Subcutaneous abdominal adipose tissue (tissue), 5 donors: ENCODE measurements at regions not wholly inside any gene's neighbourhood (a gene's known extent, or its start where the extent isn't known, plus 50 kb on each side); places are given as distances from the start of the nearest gene placed in this dataset.
"Not testable (repeated sequence)": the region's sequence is repeated elsewhere in the genome, so short reads cannot be mapped to it uniquely, and the experiment has no call there.

Experiments
- H3K27ac ChIP-seq: one replicate; pipeline ENCODE4 v1.7.0; 2013; ENCODE audit warnings: low read depth, mild to moderate bottlenecking, inconsistent platforms, low read length, moderate library complexity
- H3K27me3 ChIP-seq, 5 donors: one replicate each; pipeline ENCODE4 v1.7.0; 2013; ENCODE audit warnings: low read length in 5 of 5, inconsistent platforms in 1 of 5; ENCODE audit not compliant: control insufficient read depth in 5 of 5, insufficient read depth in 4 of 5
- H3K36me3 ChIP-seq, 5 donors: one replicate each; pipeline ENCODE4 v1.7.0; 2013; ENCODE audit warnings: low read length in 5 of 5; ENCODE audit not compliant: control insufficient read depth in 5 of 5, insufficient read depth in 5 of 5
- H3K4me1 ChIP-seq, 5 donors: one replicate each; pipeline ENCODE4 v1.7.0; 2013; ENCODE audit warnings: low read length in 5 of 5, mild to moderate bottlenecking in 3 of 5, moderate library complexity in 1 of 5; ENCODE audit not compliant: control insufficient read depth in 5 of 5, insufficient read depth in 5 of 5
- H3K4me3 ChIP-seq, 5 donors: one replicate each; pipeline ENCODE4 v1.7.0; 2013; ENCODE audit warnings: low read length in 5 of 5, low read depth in 1 of 5
- H3K9ac ChIP-seq, 5 donors: one replicate each; pipeline ENCODE4 v1.7.0; 2013; ENCODE audit warnings: low read length in 5 of 5, mild to moderate bottlenecking in 4 of 5, moderate library complexity in 3 of 5
- H3K9me3 ChIP-seq, 5 donors: one replicate each; pipeline ENCODE4 v1.7.0; 2013; ENCODE audit warnings: low read length in 5 of 5; ENCODE audit not compliant: control insufficient read depth in 5 of 5
- donor health status: healthy.
- donor health status: healthy.
- donor health status: healthy.
- donor health status: healthy.
- donor health status: healthy.

DNA sequence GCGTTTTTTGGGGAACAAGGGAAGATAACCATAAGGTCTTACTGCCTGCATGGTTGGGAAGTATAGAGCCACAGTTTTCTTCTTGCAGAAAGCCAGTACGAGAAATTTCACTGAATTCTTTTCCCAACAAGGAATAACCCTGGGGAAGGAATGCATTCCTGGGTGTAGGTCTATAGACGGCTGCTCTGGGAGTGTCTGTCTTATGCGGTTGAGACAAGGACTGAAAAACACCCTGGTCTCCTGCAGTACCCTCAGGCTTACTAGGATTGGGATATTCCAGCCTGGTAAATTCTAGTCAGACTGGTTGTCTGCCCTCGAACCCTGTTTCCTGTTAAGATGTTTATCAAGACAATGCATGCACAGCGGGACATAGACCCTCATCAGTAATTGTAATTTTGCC lies 984.3 kb upstream of the NUDT12 start:
- H3K36me3 ChIP-seq, H3K27ac ChIP-seq, H3K4me1 ChIP-seq, H3K9ac ChIP-seq, H3K9me3 ChIP-seq, H3K4me3 ChIP-seq, H3K27me3 ChIP-seq: not testable (repeated sequence)

DNA sequence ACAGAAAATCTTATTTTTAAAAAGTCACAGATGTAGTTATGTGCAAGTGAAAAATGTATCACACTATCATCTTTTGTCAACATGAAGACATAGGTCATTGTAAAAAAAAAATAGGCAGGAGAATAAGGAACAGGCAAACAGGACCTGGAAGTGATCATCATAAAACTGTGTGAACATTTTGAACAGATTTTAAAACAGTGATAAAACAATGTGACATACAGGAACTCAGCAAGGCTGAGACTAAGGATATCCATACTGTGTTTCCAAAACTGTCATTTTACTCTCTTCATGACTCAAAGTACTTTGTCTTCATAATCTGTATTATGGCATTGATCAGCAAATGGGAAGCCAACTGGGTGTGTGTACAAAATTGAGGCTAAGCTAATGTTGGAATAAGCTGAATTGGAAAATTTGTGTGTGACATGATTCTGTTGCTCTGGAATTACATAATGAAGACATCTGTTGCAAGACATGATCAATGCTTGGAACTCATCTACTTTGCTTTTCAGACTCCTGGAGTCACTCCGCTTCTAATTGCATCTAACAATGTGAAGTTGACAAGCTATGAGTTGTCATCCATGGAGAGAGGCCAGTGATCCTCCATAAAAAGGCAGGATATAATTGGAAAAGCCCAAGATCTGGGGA lies 978.7 kb upstream of the NUDT12 start:
- Histone ChIP-seq H3K9ac (no peak overlapping the region), H3K36me3 (no peaks in the 10 kb centered on the region), H3K4me3 (no peak overlapping the region), H3K27ac (no peak overlapping the region), H3K4me1 (peaks cover 0 to 8% (median 3%) of the 10 kb centered on the region in 5 donors), H3K9me3 (no peaks in the 10 kb centered on the region), H3K27me3 (no peaks in the 10 kb centered on the region)

DNA sequence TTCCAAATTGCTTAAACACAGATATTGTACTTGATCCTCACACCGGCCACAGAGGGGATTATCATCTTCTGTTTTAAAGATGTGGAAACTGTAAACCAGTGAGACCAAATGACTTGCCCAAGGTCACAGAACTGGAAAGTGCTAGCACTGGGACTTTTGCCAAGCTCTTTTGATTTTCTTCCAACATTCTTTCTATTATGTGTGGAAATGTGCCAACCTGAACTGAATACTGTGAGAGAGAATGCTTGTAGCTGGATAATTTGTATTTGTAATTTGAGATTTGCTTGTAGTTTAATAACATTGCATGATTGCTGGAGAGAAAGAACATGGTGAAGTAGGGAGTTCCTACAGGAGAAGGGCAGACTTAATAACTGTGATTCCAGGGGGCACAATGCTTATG lies 977.9 kb upstream of the NUDT12 start:
- H3K9me3 ChIP-seq, result no peaks in the 10 kb centered on the region
- no peak overlapping the region for H3K27ac ChIP-seq
- H3K9ac ChIP-seq, result no peak overlapping the region
- H3K4me3 ChIP-seq, result no peak overlapping the region
- H3K4me1 ChIP-seq, result peaks cover 0 to 8% (median 3%) of the 10 kb centered on the region in 5 donors
- no peaks in the 10 kb centered on the region for H3K36me3 ChIP-seq
- H3K27me3 ChIP-seq, result no peaks in the 10 kb centered on the region

DNA sequence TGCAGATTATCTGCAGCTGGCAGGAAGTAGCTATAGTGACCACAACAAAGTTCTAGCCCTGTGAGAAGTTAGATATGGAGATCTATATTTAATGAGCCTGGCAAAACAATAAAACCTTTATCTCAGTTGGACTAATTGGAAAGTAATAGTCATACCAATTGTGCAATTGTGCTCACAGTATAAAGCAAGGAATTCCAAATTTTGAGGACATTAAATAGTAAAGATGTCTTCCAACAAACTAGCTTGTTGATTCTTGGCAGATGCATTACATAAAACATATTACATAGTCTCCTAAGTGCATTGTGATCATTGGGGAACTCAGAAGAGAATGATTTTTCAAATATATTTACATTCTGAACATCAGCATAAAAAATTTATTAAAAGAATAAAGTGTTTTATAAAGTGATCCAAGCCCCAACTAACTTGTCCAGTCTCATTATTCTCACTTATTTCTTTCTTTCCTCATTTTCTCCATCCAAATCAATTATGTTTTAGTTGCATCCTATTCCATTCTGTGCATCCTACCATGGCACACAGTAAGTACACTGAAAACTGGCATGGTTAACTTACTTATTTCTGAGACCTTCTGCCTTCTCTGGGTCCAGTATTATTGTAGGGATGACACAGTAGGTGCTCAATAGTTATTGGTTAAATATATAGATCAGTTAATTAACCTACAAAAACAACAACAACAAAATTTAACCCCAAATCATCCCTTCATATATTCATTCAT lies 977.2 kb upstream of the NUDT12 start:
- no peaks in the 10 kb centered on the region for H3K27me3 ChIP-seq
- H3K27ac ChIP-seq, result no peak overlapping the region
- H3K9ac ChIP-seq, result no peak overlapping the region
- H3K36me3 ChIP-seq, result no peaks in the 10 kb centered on the region
- H3K9me3 ChIP-seq, result no peaks in the 10 kb centered on the region
- H3K4me3 ChIP-seq, result no peak overlapping the region
- H3K4me1 ChIP-seq, result peaks cover 0 to 8% (median 3%) of the 10 kb centered on the region in 5 donors

DNA sequence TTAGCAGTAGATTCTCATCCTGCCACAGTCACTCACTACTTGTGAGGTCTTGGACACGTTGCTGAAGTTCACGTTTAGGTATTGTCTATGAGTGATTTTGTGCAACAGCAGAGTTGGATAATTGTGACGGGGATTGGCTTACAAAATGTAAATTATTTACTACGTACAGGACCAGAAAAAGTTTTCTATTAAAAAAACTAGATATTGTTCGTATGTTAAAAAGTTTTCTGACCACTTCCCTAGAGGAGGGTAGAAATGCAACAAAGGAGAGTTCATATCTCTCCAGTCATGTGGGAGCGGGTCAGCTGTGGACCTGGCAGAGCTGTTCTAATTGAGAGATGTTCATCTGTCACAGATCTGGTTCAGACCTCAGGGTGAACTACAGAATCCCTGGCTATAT lies 976.1 kb upstream of the NUDT12 start:
- H3K4me3 ChIP-seq, result no peak overlapping the region
- H3K36me3 ChIP-seq, result no peaks in the 10 kb centered on the region
- no peaks in the 10 kb centered on the region for H3K9me3 ChIP-seq
- H3K27ac ChIP-seq, result no peak overlapping the region
- H3K4me1 ChIP-seq, result peaks cover 0 to 8% (median 3%) of the 10 kb centered on the region in 5 donors
- no peak overlapping the region for H3K9ac ChIP-seq
- no peaks in the 10 kb centered on the region for H3K27me3 ChIP-seq

DNA sequence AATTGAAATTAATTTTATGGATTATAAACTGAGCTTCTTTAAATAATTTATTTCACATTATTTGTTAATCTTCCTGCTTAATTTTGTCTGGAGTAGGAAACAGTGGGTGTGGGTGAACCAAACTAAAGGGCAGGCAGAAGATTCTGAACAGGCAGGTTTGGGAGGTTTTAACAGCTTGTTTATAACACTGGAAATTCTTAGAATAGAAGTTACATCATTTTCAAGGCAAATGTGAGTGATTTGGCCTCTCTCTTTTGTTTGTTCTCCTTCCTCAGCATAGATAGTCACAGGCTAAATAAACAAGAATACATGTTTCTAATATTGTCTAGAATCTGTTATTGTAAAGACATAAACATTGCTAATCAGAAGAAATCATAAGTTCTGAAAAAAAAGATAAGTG lies 970.9 kb upstream of the NUDT12 start:
- Histone ChIP-seq H3K9me3 (no peaks in the 10 kb centered on the region), H3K9ac (no peak overlapping the region), H3K36me3 (no peaks in the 10 kb centered on the region), H3K27ac (no peak overlapping the region), H3K4me1 (no peaks in the 10 kb centered on the region), H3K27me3 (no peaks in the 10 kb centered on the region), H3K4me3 (no peak overlapping the region)

DNA sequence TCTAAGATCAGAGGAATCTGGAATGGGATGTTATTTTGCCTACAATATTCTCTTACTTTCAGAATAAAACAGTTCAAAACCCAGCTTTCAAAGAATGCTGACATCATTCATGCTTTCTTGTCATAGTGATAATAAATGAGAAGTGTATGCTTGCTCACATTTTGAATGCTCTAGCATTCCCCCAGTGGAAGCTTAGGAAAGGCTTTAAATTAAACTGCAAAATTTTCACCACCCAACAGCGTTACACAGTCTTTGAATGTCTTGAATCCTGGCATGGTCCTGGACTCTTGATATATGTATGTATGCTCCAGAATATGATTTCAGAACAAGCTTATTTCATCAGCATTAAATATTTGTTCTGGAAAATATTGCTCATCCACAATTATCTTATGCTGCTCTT lies 964.3 kb upstream of the NUDT12 start:
- Histone ChIP-seq H3K9ac (no peak overlapping the region), H3K36me3 (no peaks in the 10 kb centered on the region), H3K27ac (no peak overlapping the region), H3K27me3 (no peaks in the 10 kb centered on the region), H3K4me1 (no peaks in the 10 kb centered on the region), H3K4me3 (no peak overlapping the region), H3K9me3 (peaks cover 0 to 4% (median 0%) of the 10 kb centered on the region in 5 donors)

DNA sequence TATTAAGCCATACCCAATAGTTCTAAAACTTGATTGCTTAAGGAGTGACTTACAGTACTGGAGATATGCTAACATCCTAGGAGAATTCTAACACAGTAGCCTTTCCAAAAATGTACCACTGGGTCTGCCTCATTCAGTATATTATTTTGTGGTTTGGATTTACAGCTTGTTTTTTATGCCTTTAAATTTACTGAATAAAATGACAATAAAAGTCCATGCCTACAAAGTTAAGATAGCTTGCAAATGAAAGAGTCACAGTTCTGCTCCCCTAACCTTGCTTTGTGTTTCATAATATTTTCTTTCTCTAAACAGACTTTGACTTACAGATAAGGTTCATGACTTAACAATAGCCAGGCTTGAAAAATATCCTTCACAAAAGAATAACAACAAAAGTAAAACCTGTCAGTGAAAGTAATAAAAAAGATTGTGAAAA lies 951.1 kb upstream of the NUDT12 start:
- Histone ChIP-seq H3K9me3 (peaks cover 0 to 10% (median 4%) of the 10 kb centered on the region in 5 donors), H3K4me1 (no peaks in the 10 kb centered on the region), H3K36me3 (no peaks in the 10 kb centered on the region), H3K27ac (no peak overlapping the region), H3K4me3 (no peak overlapping the region), H3K27me3 (no peaks in the 10 kb centered on the region), H3K9ac (no peak overlapping the region)

DNA sequence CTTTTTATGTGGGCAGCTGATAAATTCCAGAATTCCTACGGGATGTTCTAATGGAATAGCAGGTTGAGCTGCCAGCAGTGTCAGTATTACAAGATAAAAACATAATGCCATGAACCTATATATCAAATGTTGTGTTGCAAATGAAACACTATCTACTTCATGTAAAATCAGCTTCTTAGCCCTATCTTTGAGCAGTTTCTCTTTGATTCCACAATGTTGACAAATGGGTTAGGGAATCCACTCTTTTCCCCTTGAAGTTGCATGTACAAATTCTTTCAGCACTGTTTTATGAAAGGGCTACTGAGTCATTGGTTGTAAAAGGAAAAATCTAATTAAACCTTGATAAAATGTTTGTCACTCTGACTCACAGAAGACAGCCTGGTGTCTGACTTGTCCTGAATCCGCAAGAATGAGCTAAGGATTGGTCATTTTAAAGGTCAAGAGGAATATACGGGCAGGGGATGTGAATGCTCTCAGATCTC lies 950.6 kb upstream of the NUDT12 start:
- Histone ChIP-seq H3K27me3 (no peaks in the 10 kb centered on the region), H3K9me3 (peaks cover 0 to 10% (median 4%) of the 10 kb centered on the region in 5 donors), H3K36me3 (no peaks in the 10 kb centered on the region), H3K4me3 (no peak overlapping the region), H3K4me1 (no peaks in the 10 kb centered on the region), H3K9ac (no peak overlapping the region), H3K27ac (no peak overlapping the region)

DNA sequence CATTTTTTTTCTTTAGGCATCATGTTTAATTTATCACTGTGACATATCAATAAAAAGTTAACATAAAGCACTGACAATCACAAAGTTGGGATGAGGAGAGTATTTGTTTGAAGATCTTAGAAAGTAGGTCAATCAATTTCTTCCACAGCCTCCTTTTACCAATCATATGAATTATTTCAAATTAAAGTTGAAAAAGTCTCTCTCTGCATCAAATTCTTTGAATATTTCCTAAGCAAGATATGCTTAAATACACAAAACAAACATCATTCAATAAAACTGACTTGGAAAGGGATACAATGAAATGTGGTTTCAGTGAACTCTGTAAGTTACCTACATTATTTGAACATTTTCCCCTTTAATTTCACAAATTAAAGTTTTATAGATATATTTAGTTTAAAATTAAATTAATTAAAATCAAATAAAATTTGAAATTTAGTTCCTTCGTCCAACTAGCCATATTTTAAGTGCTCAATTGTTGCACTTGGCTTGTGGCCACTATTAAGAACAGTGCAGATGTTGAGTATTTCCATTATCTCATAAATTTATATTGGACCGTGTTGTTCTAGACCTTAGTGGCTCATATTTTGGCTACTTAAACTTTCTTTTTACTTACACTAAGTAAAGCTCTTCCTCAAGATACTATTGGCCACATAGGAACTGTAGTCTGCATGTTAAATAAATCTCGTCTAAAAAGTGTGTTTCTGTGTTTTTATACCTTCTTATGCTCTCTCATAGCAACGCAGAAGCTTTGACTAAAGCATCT lies 949.7 kb upstream of the NUDT12 start:
- H3K4me1 ChIP-seq, result no peaks in the 10 kb centered on the region
- no peak overlapping the region for H3K9ac ChIP-seq
- no peaks in the 10 kb centered on the region for H3K36me3 ChIP-seq
- H3K27me3 ChIP-seq, result no peaks in the 10 kb centered on the region
- peaks cover 0 to 10% (median 4%) of the 10 kb centered on the region in 5 donors for H3K9me3 ChIP-seq
- no peak overlapping the region for H3K4me3 ChIP-seq
- no peak overlapping the region for H3K27ac ChIP-seq
